ENCODE measurements at regions not wholly inside any gene's neighbourhood (a gene's known extent, or its start where the extent isn't known, plus 50 kb on each side); places are given as distances from the start of the nearest gene placed in this dataset.

- TF ChIP-seq, protein P1, sequence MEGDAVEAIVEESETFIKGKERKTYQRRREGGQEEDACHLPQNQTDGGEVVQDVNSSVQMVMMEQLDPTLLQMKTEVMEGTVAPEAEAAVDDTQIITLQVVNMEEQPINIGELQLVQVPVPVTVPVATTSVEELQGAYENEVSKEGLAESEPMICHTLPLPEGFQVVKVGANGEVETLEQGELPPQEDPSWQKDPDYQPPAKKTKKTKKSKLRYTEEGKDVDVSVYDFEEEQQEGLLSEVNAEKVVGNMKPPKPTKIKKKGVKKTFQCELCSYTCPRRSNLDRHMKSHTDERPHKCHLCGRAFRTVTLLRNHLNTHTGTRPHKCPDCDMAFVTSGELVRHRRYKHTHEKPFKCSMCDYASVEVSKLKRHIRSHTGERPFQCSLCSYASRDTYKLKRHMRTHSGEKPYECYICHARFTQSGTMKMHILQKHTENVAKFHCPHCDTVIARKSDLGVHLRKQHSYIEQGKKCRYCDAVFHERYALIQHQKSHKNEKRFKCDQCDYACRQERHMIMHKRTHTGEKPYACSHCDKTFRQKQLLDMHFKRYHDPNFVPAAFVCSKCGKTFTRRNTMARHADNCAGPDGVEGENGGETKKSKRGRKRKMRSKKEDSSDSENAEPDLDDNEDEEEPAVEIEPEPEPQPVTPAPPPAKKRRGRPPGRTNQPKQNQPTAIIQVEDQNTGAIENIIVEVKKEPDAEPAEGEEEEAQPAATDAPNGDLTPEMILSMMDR (IDR thresholded peaks at IDR 0.05), result peak; percentile 44
- TF ChIP-seq ZFX (IDR thresholded peaks at IDR 0.05; ENCODE audit: borderline replicate concordance), result no peak
Measured at GRCh38 chr4:57211131-57211530, 100.9 kb upstream of the IGFBP7 start.

All from 22Rv1 (cell line).